ENCODE measurements at regions not wholly inside any gene's neighbourhood (a gene's known extent, or its start where the extent isn't known, plus 50 kb on each side); places are given as distances from the start of the nearest gene placed in this dataset.
"Not testable (repeated sequence)": the region's sequence is repeated elsewhere in the genome, so short reads cannot be mapped to it uniquely, and the experiment has no call there.

GRCh38 chr6:16933961-16934360, 167.9 kb upstream of the STMND1 start:
- no peak overlapping the region for H3K9ac ChIP-seq (ENCODE audit: low read length)

GRCh38 chr6:16933532-16933931, 168.3 kb upstream of the STMND1 start:
- Histone ChIP-seq H3K9me3 (ENCODE audit: control insufficient read depth, low read depth, low read length) (no peaks in the 10 kb centered on the region), H3K36me3 (ENCODE audit: control insufficient read depth, low read depth, low read length) (no peaks in the 10 kb centered on the region), H3K27ac (ENCODE audit: low read length) (no peak overlapping the region), H3K27me3 (ENCODE audit: control insufficient read depth, insufficient read depth, low read length) (no peaks in the 10 kb centered on the region), H3K4me1 (ENCODE audit: control insufficient read depth, low read depth, low read length) (no peaks in the 10 kb centered on the region), H3K9ac (ENCODE audit: low read length) (no peak overlapping the region), H3K4me3 (ENCODE audit: low read length) (no peak overlapping the region)

More at GRCh38 chr6:16933961-16934360, 167.9 kb upstream of the STMND1 start:
- H3K9me3 ChIP-seq (ENCODE audit: control insufficient read depth, low read depth, low read length): no peaks in the 10 kb centered on the region
- no peak overlapping the region for H3K4me3 ChIP-seq (ENCODE audit: low read length)
- no peaks in the 10 kb centered on the region for H3K27me3 ChIP-seq (ENCODE audit: control insufficient read depth, insufficient read depth, low read length)
- H3K4me1 ChIP-seq (ENCODE audit: control insufficient read depth, low read depth, low read length): no peaks in the 10 kb centered on the region
- H3K36me3 ChIP-seq (ENCODE audit: control insufficient read depth, low read depth, low read length): no peaks in the 10 kb centered on the region
- H3K27ac ChIP-seq (ENCODE audit: low read length): no peak overlapping the region

GRCh38 chr6:16932920-16933319, 168.9 kb upstream of the STMND1 start:
- no peaks in the 10 kb centered on the region for H3K9me3 ChIP-seq (ENCODE audit: control insufficient read depth, low read depth, low read length)
- H3K9ac ChIP-seq (ENCODE audit: low read length): no peak overlapping the region
- H3K36me3 ChIP-seq (ENCODE audit: control insufficient read depth, low read depth, low read length): no peaks in the 10 kb centered on the region
- no peak overlapping the region for H3K4me3 ChIP-seq (ENCODE audit: low read length)
- no peaks in the 10 kb centered on the region for H3K4me1 ChIP-seq (ENCODE audit: control insufficient read depth, low read depth, low read length)
- H3K27me3 ChIP-seq (ENCODE audit: control insufficient read depth, insufficient read depth, low read length): no peaks in the 10 kb centered on the region
- no peak overlapping the region for H3K27ac ChIP-seq (ENCODE audit: low read length)

- H3K4me3 ChIP-seq (ENCODE audit: low read length); H3K27ac ChIP-seq (ENCODE audit: low read length); H3K4me1 ChIP-seq (ENCODE audit: control insufficient read depth, low read depth, low read length); H3K9me3 ChIP-seq (ENCODE audit: control insufficient read depth, low read depth, low read length); H3K27me3 ChIP-seq (ENCODE audit: control insufficient read depth, insufficient read depth, low read length); H3K9ac ChIP-seq (ENCODE audit: low read length); H3K36me3 ChIP-seq (ENCODE audit: control insufficient read depth, low read depth, low read length): not testable (repeated sequence)
These were observed 169.8 kb upstream of the ATXN1 start for GRCh38 chr6:16931079-16931478.

- no peak overlapping the region for H3K9ac ChIP-seq (ENCODE audit: low read length)
- H3K27ac ChIP-seq (ENCODE audit: low read length): no peak overlapping the region
- no peaks in the 10 kb centered on the region for H3K27me3 ChIP-seq (ENCODE audit: control insufficient read depth, insufficient read depth, low read length)
These were observed 169.2 kb upstream of the ATXN1 start for GRCh38 chr6:16930432-16930831.

GRCh38 chr6:16929809-16930208, 168.5 kb upstream of the ATXN1 start:
- no peak overlapping the region for H3K27ac ChIP-seq (ENCODE audit: low read length)
- no peak overlapping the region for H3K4me3 ChIP-seq (ENCODE audit: low read length)
- no peaks in the 10 kb centered on the region for H3K9me3 ChIP-seq (ENCODE audit: control insufficient read depth, low read depth, low read length)
- H3K9ac ChIP-seq (ENCODE audit: low read length): no peak overlapping the region
- H3K27me3 ChIP-seq (ENCODE audit: control insufficient read depth, insufficient read depth, low read length): no peaks in the 10 kb centered on the region
- no peaks in the 10 kb centered on the region for H3K36me3 ChIP-seq (ENCODE audit: control insufficient read depth, low read depth, low read length)
- no peaks in the 10 kb centered on the region for H3K4me1 ChIP-seq (ENCODE audit: control insufficient read depth, low read depth, low read length)

More at GRCh38 chr6:16930432-16930831, 169.2 kb upstream of the ATXN1 start:
- Histone ChIP-seq H3K36me3 (ENCODE audit: control insufficient read depth, low read depth, low read length) (no peaks in the 10 kb centered on the region), H3K4me3 (ENCODE audit: low read length) (no peak overlapping the region), H3K4me1 (ENCODE audit: control insufficient read depth, low read depth, low read length) (no peaks in the 10 kb centered on the region), H3K9me3 (ENCODE audit: control insufficient read depth, low read depth, low read length) (no peaks in the 10 kb centered on the region)

GRCh38 chr6:16928387-16928786, 167.1 kb upstream of the ATXN1 start:
- H3K9ac ChIP-seq (ENCODE audit: low read length): no peak overlapping the region

GRCh38 chr6:16927205-16927604, 165.9 kb upstream of the ATXN1 start:
- Histone ChIP-seq H3K36me3 (ENCODE audit: control insufficient read depth, low read depth, low read length) (no peaks in the 10 kb centered on the region), H3K9ac (ENCODE audit: low read length) (no peak overlapping the region), H3K4me1 (ENCODE audit: control insufficient read depth, low read depth, low read length) (no peaks in the 10 kb centered on the region), H3K4me3 (ENCODE audit: low read length) (no peak overlapping the region), H3K9me3 (ENCODE audit: control insufficient read depth, low read depth, low read length) (no peaks in the 10 kb centered on the region), H3K27ac (ENCODE audit: low read length) (no peak overlapping the region), H3K27me3 (ENCODE audit: control insufficient read depth, insufficient read depth, low read length) (no peaks in the 10 kb centered on the region)

More at GRCh38 chr6:16928387-16928786, 167.1 kb upstream of the ATXN1 start:
- H3K27ac ChIP-seq (ENCODE audit: low read length): no peak overlapping the region
- H3K27me3 ChIP-seq (ENCODE audit: control insufficient read depth, insufficient read depth, low read length): no peaks in the 10 kb centered on the region
- H3K9me3 ChIP-seq (ENCODE audit: control insufficient read depth, low read depth, low read length): no peaks in the 10 kb centered on the region
- no peaks in the 10 kb centered on the region for H3K4me1 ChIP-seq (ENCODE audit: control insufficient read depth, low read depth, low read length)
- H3K4me3 ChIP-seq (ENCODE audit: low read length): no peak overlapping the region
- H3K36me3 ChIP-seq (ENCODE audit: control insufficient read depth, low read depth, low read length): no peaks in the 10 kb centered on the region

GRCh38 chr6:16925461-16925860, 164.2 kb upstream of the ATXN1 start:
- Histone ChIP-seq H3K4me1 (ENCODE audit: control insufficient read depth, low read depth, low read length) (no peaks in the 10 kb centered on the region), H3K36me3 (ENCODE audit: control insufficient read depth, low read depth, low read length) (no peaks in the 10 kb centered on the region), H3K9ac (ENCODE audit: low read length) (no peak overlapping the region), H3K27ac (ENCODE audit: low read length) (no peak overlapping the region), H3K27me3 (ENCODE audit: control insufficient read depth, insufficient read depth, low read length) (no peaks in the 10 kb centered on the region), H3K4me3 (ENCODE audit: low read length) (no peak overlapping the region), H3K9me3 (ENCODE audit: control insufficient read depth, low read depth, low read length) (no peaks in the 10 kb centered on the region)

GRCh38 chr6:16922282-16922681, 161.0 kb upstream of the ATXN1 start:
- no peak overlapping the region for H3K9ac ChIP-seq (ENCODE audit: low read length)
- H3K4me3 ChIP-seq (ENCODE audit: low read length): no peak overlapping the region
- H3K27ac ChIP-seq (ENCODE audit: low read length): no peak overlapping the region
- no peaks in the 10 kb centered on the region for H3K36me3 ChIP-seq (ENCODE audit: control insufficient read depth, low read depth, low read length)
- H3K27me3 ChIP-seq (ENCODE audit: control insufficient read depth, insufficient read depth, low read length): no peaks in the 10 kb centered on the region
- no peaks in the 10 kb centered on the region for H3K9me3 ChIP-seq (ENCODE audit: control insufficient read depth, low read depth, low read length)
- no peaks in the 10 kb centered on the region for H3K4me1 ChIP-seq (ENCODE audit: control insufficient read depth, low read depth, low read length)

GRCh38 chr6:16921399-16922110, 160.3 kb upstream of the ATXN1 start:
- Histone ChIP-seq H3K27ac (ENCODE audit: low read length) (no peak overlapping the region), H3K4me3 (ENCODE audit: low read length) (no peak overlapping the region), H3K9me3 (ENCODE audit: control insufficient read depth, low read depth, low read length) (no peaks in the 10 kb centered on the region), H3K4me1 (ENCODE audit: control insufficient read depth, low read depth, low read length) (no peaks in the 10 kb centered on the region), H3K36me3 (ENCODE audit: control insufficient read depth, low read depth, low read length) (no peaks in the 10 kb centered on the region), H3K9ac (ENCODE audit: low read length) (no peak overlapping the region), H3K27me3 (ENCODE audit: control insufficient read depth, insufficient read depth, low read length) (no peaks in the 10 kb centered on the region)

GRCh38 chr6:16918586-16918985, 157.3 kb upstream of the ATXN1 start:
- no peak overlapping the region for H3K9ac ChIP-seq (ENCODE audit: low read length)

More at GRCh38 chr6:16918586-16918985, 157.3 kb upstream of the ATXN1 start:
- no peak overlapping the region for H3K27ac ChIP-seq (ENCODE audit: low read length)
- H3K4me3 ChIP-seq (ENCODE audit: low read length): no peak overlapping the region
- no peaks in the 10 kb centered on the region for H3K36me3 ChIP-seq (ENCODE audit: control insufficient read depth, low read depth, low read length)
- H3K4me1 ChIP-seq (ENCODE audit: control insufficient read depth, low read depth, low read length): no peaks in the 10 kb centered on the region
- H3K27me3 ChIP-seq (ENCODE audit: control insufficient read depth, insufficient read depth, low read length): no peaks in the 10 kb centered on the region
- H3K9me3 ChIP-seq (ENCODE audit: control insufficient read depth, low read depth, low read length): no peaks in the 10 kb centered on the region
